DOHH2 (cell line): ENCODE measurements at regions not wholly inside any gene's neighbourhood (a gene's known extent, or its start where the extent isn't known, plus 50 kb on each side); places are given as distances from the start of the nearest gene placed in this dataset.

ENCODE experiments used
- EZH2phosphoT487 ChIP-seq: fragments of 200-600 bp; sonication (generic); IDR thresholded peaks from 2 replicates; pipeline ENCODE4 v1.6.1; 2017; ENCODE audit warnings: borderline replicate concordance, mild to moderate bottlenecking, antibody characterized with exemption, low read length, moderate library complexity, mixed read lengths
- TF ChIP-seq, protein P1 (sequence below): fragments of 200-600 bp; sonication (generic); IDR thresholded peaks from one replicate; pipeline ENCODE4 v1.5.1; 2014; ENCODE audit warnings: antibody characterized with exemption, mild to moderate bottlenecking, low read depth, low read length; ENCODE audit not compliant: poor library complexity, severe bottlenecking

DNA sequence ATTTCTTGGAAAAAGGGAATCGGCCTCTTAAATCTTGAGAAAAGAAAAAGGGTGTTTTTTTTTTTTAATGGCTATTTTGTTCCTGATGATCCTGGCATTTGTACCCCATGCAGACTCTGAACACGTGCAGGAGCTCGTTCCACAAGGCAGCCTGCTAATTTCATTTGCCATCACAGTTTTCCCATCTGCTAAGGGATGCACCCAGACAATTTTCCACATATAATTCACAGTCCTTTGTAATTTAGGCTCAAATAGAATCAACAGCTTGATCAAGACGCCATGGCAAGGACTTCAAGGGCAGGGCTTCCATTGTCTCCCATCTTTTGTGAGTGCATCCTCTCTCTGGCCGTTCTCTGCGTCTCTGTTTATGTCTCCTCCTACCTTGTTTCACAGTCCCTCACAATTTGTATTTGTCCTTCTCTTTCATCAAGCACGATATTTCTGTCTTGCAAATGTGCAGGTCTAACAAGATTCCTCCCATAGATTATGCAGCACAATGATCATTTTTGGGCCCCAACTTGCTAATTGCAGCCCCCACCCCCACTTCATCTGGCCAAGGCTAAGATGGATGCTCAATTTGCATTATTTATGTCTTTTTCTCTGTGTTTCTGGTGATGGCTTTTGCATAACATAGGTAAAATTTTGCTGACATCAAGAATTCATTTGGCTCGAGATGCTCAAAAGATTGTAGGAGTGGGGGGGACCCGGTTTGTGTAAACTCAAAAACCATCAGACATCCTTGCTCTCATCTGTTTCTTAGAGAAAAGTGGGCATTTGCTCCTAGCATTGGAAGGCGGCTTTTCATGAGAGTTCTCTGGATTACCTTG lies 356.0 kb upstream of the NPVF start:
- TF ChIP-seq, protein P1, sequence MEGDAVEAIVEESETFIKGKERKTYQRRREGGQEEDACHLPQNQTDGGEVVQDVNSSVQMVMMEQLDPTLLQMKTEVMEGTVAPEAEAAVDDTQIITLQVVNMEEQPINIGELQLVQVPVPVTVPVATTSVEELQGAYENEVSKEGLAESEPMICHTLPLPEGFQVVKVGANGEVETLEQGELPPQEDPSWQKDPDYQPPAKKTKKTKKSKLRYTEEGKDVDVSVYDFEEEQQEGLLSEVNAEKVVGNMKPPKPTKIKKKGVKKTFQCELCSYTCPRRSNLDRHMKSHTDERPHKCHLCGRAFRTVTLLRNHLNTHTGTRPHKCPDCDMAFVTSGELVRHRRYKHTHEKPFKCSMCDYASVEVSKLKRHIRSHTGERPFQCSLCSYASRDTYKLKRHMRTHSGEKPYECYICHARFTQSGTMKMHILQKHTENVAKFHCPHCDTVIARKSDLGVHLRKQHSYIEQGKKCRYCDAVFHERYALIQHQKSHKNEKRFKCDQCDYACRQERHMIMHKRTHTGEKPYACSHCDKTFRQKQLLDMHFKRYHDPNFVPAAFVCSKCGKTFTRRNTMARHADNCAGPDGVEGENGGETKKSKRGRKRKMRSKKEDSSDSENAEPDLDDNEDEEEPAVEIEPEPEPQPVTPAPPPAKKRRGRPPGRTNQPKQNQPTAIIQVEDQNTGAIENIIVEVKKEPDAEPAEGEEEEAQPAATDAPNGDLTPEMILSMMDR = no peak
- TF ChIP-seq EZH2phosphoT487 = no peak
